HG02623 (cell line): ENCODE measurements at regions not wholly inside any gene's neighbourhood (a gene's known extent, or its start where the extent isn't known, plus 50 kb on each side); places are given as distances from the start of the nearest gene placed in this dataset.

Source experiments
- ATAC-seq: cut with Tn5 transposase; IDR thresholded peaks from one replicate; pipeline ENCODE4 v1.9.1; 2021; ENCODE audit warnings: moderate library complexity; ENCODE audit not compliant: unreplicated experiment

DNA sequence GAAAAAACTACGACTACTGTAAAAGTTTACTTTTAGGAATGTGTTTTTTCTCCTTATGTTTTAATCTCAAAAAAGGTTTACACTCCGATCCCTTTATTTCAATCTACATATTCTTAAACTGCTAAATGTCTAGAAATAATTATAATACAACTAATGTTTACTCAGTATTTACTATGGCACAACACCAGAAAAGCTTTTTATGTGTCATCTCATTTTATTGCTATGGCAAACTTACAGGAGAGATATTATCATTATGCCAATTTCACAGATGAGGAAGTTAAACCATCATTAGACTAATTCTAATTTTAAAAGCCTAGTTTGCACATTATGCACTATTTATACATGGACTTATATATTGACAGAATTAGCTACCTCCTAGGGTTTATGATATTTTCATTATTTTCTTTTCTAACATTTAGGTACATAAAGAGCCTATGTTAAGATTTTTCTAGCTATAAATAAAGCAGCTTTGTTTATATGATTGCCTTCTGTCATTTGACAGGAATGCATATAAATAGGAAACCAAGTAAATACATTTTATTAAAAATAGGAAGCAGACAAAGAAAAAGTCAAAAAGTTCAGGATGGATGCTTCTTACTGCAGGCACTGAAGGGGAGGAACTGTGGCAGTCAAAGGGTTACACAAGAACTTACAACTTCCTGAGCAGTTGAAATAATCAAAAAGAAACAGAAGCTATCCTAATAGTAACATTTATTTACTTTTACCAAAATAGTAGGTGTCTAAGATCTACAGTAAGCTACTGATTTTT is 442.4 kb downstream of the LTN1 start:
- ATAC-seq, result no peak

DNA sequence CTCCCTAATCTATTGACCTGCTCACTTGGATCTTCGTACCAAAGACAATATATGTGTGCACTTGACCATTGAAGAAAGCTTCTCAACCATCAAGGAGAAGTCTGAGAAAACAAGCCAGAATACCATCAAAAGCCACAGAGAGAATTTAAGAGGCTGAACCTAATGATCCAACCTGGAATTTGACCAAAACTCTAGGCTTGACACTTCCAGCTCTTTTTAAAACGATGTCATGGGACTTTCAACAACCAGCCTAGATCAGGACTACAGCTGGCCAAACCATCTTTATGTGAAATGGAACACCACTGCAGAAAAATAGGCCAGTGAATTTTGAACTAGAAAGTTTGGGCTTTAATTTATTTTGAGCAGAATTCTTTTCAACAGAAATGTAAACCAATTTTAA is 444.4 kb downstream of the LTN1 start:
- ATAC-seq, result no peak

DNA sequence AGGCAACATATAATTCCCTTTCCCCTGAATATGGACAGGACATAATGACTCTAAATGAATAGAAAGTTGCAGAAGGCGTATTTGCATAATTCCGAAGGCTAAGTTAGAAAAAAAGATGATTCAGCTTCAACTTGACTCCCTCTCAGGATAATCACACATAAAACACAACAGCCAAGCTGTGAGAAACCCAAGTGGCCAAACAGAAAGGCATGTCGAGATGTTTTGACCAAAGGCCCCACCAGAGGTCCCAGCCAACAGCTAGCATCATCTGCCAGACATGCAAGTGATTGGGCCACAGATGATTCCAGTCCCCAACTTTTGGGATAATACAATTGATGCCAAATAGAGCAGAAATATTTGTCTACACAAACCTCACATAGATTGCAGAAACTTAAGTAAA is 444.9 kb downstream of the LTN1 start:
- no peak for ATAC-seq

DNA sequence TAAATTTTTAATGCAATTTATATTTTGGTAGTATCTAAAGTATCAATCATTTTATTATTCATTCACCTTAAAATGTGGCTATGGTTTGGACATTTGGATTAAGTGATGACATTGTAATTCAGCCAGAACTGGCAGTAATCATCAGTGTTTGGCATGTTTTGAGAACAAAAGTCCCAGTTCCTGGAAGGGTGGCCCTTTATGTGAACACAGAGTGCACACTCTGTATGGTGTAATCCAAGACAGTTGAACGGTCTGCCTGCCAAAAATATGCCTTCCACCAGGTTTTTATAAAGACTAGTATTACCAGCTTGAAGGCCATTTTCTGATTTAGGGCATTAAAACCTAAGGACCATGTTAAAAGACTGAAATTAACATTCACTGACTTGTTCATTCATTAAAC is 448.7 kb downstream of the LTN1 start:
- no peak for ATAC-seq

DNA sequence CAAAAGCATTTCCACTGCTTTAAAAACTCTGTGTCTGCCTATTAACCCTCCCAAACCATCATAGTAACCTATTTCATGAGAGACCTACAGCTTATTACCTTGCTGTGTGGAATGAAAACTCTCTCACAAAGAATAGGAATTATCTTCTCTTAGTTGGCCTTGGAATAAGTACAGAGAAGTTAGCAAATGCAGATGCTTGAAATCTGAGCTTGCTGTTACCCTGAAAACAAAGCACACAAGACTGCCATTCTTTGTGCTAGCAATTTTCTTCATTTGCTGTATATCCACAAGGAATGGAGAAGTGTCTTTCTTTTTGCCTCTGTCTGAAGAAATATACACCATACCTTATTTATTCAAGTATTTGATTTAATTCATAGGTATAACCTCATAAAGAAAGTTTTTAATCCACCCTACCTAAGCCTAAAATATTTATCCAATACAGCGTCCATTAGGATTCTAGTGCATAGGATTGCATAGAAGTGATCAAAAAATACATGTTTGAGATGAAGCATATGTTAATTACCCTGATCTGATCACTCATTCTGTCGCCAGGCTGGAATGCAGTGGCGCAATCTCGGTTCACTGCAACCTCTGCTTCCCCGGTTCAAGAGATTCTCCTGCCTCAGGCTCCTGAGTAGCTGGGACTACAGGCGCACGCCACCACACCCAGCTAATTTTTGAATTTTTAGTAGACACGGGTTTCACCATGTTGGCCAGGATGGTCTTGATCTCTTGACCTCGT is 451.1 kb downstream of the LTN1 start:
- no peak for ATAC-seq

DNA sequence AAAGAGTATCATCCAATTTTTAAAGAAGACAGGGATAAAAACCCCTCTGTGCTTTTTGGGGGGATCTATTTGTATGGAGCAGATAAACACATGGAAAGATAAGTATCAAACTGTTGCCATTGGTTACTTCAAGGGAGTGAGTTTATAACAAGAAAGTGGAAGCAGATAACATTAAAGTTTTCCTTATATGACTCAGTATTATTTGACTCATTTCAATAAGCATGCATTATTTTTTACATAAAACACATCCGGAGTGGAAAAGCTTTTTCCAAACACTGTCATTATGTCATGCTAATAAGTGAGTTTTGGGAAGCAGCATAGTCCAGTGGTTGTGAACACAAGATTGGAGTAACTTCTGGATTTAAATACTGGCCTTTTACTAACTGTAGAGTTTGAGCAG is 452.2 kb downstream of the LTN1 start:
- no peak for ATAC-seq

DNA sequence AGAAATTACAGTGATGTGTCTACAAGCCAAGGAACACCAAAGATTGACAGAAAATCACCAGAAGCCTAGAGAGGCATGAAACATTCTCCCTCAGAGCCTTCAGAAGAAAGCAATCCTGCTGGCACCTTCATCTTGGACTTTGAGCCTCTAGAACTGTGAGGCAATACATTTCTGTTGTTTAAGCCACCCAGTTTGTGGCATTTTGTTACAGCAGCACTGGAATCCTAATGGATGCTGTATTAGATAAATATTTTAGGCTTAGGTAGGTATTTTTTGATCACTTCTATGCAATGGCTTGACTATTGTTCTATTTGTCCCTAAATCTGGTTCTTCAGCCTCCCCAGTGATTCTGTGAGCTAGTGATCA is 453.1 kb downstream of the LTN1 start:
- ATAC-seq, result no peak

DNA sequence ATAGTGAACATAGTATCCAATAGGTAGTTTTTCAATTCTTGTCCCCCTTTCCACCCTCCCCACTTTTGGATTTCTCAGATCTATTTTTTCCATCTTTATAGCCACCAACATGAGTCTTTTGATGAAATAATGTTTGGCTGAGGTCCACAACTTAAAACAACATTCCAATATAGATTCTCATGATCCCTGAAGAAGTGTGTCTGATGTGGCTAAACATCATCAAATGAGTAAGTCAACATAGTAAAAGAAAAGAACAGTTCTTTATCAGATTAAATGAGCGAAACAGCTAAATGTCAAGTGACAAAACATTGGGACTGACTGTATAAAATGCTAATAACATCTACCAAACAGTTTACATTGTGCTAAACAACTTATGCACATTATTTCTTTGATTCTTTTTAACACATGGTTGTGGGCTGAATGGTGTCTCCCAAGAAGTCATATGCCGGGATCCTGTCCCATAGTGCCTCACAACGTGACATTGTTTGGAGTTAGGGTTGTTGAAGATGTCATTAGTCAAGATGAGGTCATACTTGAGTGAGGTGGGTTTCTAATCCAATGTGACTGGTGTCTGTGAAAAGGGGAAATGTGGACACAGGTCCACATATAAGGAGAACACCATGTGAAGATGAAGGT is 453.6 kb downstream of the LTN1 start:
- ATAC-seq, result no peak

DNA sequence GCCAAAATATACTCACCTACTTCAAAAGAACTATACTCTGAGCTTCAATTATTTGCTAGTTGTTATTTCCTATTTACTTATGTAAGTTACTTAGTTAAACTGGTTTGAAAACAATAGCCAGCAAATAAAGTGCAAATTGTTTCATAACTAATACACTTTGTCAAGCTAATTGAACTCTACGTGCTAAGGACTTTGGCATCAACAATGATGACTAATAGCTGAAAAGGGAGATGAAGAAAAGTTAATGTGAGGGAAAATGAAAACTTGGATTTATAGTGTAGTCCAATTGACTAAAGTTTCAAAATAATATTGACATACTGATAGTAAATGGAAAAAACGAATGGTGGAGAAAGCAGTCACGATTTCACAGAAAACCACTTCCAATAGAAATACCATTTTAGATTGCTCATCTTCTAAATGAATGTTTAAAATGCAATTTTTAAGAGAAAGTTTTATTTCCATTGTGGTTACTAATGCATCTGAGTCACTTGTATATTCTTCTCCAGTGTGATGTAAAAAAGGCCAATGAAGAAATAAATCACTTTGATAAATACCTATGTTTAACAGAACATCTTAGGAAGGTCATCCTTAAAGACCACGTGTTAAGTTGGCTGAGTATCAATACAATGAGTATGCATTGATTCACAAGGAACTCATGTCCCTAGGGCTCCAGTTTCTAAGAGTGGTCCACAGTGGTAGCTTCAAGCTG is 455.2 kb downstream of the LTN1 start:
- no peak for ATAC-seq

DNA sequence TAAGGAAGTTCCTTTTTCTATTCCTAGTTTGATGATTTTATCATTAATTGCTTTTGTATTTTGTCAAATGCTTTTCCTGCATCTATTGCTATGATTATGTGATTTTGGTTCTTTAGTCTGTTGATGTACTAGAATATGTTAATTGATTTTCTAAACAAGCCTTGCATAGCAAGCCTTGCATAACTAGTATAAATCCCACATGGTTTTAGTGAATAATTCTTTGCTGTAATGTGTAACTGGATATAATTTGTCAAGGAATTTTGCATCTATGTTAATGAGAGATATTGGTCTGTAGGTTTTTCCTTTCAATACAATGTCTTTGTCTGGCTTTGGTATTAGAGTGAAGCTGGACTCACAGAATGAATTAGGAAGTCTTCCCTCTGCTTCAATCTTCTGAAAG is 460.2 kb downstream of the LTN1 start:
- no peak for ATAC-seq

DNA sequence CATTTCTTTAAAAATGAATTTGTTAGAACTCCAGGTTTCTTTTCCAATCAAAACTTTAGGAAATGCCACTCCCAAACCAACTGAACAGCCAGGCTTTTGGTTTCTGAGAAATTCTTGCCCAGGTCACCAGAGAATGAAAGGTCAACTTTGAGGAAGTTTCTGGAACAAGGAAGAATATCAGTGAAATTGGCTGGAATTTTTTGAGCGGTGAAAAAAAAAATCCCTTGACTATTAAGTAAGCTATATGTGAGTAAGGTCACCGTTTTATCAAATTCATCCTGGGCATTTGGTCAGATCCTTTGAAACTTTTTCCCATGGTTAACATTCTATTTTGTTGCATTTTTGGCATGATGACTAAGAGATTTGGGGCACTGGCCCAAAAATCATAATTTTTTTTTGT is 469.3 kb downstream of the LTN1 start:
- ATAC-seq, result no peak

DNA sequence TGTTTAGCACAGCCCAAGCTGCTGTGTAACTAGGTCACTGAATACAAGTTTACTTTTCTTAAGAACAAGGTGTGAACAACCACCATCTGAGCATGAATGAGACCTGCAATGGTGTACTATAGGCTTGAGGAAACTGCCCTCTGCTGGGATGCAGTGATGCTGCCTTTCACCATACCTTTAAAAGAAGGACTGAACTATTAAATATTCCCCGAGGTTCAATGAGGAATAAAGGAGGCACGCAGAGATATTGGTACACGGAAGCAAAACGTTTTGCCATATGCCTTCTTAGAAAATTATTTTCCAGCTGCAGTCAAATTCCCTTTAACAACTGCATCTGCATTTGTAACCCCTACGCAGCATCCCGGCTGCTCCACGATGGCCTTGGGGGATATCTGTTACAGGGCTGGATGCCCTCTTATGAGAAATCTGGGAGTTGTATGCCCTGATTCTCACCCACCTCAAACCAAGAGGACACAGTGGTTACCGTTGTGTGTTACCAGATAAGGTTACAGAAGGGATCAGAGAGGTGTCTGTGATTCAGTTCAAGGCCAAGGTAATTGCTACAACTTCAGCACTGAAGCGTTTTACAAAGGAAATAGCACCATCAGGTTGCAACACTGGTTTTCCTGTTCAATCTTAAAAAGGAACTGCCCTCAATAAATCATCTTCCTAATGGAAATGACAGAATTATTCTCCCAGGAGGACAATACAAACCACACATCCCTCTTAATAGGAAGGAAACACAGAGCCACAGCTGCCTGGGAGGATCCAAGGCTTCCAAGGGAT is 470.5 kb downstream of the LTN1 start:
- ATAC-seq, result no peak

DNA sequence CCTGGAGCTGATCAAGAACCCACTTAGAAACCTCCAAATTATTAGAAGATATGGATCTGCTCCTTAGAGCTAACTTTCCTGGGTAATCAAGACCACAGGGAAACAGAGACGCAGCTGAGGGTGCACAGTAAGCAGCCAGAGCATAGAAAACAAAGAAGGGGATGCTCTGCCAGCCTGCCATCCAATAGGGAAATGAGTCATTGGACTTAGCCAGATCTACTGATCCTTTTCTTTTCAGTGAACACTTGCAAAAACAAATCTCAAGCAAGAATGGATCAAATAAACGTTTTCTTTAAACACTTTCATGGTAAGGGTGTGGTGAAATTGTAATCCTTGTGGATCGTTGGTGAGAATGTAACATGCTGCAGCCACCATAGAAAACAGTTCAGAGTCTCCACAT is 474.0 kb downstream of the LTN1 start:
- no peak for ATAC-seq

DNA sequence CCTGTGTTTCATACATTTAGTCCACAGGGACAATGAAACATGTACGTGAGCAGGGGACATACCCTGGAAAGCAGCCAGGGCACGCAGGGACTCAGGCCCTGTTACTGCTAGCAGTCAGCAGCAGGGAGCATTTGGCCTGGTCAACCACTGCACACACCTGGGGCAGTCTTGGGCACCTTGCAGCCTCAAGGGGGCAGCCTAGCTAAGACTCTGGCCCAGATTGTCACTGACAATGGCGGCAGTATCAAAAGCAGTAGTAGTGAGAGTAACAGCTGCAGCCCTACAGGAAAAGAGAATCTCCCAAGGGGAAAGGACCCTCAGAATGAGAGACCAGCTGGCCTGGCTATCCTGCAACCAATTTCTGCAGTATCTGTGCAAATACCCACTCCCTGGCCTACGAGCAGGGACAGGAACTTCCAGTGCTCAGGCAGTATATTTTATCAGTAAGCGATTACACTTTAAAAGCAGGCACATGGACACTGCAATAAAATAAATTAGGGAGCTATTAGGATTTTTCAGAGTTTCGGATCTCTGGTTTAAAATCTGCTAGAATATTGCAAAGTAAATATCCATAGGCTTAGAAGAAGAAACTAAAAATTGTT is 475.6 kb downstream of the LTN1 start:
- ATAC-seq, result peak; percentile 100

DNA sequence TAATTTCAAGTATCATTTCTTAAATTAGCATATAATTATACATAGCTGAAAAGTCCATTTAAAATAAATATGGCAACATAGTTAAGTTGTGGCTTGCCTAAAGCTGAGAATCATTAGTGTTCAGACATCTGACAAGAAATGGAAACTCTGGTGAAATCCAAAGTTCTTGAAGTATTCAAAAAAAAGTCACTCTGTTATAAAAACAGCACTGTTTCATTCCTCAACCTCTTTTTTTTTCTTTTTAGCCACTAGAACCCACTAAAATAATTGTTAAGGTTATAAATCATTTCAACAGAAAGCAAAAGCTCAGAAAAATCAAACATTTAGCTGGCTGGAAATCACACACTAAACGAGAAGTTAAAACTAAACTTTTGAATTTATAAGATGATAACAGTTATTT is 476.7 kb downstream of the LTN1 start:
- no peak for ATAC-seq

DNA sequence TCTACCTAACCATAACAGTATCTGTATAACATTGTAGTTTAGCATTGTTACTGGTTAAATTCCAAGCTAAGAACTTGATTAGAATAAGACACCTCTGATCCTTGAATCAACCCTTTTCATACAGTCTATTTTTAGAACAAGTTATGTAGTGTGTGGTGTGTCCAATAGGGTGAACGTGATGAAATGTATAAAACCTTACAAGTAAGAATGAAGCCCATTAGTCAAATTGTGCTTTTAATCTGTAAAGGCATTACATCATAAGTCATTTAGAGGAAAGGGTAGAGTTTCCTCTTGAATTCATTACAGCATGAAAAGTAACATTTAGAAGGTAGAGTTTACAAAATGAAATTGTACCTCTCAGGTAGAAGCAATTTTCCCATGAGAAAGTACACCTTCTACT is 479.2 kb downstream of the LTN1 start:
- ATAC-seq, result no peak

DNA sequence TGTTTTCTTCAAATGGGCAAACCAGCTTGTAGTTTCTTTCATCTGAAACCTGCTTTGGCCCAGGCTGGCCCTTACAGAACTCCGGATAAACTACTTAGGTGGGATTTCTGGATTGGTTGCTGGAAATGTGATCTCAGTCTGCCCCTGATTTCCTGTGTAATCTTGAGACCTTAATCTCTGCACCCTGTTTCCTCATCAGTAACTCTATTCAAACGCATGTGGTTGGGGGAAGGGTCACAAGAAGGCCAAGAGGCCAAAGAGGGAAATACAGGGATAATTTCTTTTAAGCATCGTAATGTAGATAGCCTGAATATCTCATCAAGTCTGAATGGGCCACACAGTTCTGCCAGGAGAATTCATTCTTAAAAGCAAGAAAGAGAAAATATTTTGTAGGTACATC is 483.6 kb downstream of the LTN1 start:
- no peak for ATAC-seq

DNA sequence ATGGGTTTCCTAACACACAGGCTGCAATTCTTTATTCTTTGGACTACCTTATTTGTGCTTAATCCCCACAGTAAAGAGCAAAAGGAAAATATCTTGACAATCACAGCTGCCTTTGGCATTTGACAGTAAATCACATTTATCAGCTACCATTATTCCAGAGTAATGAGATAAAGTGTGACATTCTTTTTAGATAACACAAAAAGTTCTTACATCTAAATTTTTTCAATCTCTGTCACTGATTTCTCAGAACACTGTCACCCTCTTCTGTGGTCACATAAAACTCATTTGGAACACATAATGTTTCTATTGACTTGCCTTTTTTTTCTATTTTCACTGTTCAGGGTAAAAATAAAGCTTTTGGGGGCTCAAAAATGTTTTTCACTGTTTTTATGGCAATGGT is 484.6 kb downstream of the LTN1 start:
- no peak for ATAC-seq

DNA sequence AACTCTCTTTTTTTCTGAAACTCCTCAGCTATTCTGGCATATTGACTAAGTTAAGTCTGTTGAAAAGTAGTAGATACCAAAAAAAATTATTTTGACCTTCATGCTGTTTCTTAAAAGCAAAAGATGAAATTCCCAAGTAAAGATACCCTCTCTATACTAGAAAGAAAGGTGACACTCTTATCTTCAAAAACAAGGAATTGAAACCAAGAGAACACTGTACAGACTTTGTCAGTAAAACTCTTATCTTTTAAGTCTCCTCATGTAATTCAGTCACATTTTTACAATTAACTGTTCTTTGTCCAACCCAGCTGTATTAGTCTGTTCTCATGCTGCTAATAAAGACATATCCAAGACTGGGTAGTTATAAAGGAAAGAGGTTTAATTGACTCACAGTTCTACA is 496.2 kb downstream of the LTN1 start:
- ATAC-seq, result no peak

DNA sequence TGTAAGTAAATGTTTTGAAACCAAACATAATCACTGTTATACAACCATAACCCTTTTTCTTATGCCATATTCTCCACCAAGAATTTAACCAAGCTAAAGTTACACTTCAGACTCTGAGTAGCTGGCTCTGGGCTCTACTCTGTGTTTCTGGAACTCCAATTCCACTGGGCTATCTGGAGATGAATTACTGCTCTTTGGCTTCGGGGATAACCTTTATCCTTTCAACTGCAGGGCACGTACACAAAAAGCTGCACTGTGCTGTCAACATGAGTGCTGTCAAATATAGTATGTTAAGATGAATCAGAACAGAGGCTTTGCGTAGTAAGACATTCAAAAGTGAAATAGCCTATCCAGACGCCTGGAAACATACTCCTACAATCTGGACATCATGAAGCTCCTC is 500.6 kb downstream of the LTN1 start:
- no peak for ATAC-seq
